ENCODE measurements at regions not wholly inside any gene's neighbourhood (a gene's known extent, or its start where the extent isn't known, plus 50 kb on each side); places are given as distances from the start of the nearest gene placed in this dataset.
"Not testable (repeated sequence)": the region's sequence is repeated elsewhere in the genome, so short reads cannot be mapped to it uniquely, and the experiment has no call there.

- no peak for DNase-seq
Measured at GRCh38 chr21:26320596-26320995, 150.0 kb upstream of the APP start.

GRCh38 chr21:26307640-26308039 is 137.1 kb upstream of the APP start:
- DNase-seq = no peak

- DNase-seq = no peak
Measured at GRCh38 chr21:26297851-26298250, 127.3 kb upstream of the APP start.

GRCh38 chr21:26293141-26293946 is 122.8 kb upstream of the APP start:
- no peak for DNase-seq

- DNase-seq = no peak
Measured at GRCh38 chr21:26288026-26288425, 117.5 kb upstream of the APP start.

- no peak for DNase-seq
Measured at GRCh38 chr21:26284531-26284930, 114.0 kb upstream of the APP start.

GRCh38 chr21:26282058-26282457 is 111.5 kb upstream of the APP start:
- no peak for DNase-seq

- DNase-seq = no peak
Measured at GRCh38 chr21:26281506-26281905, 110.9 kb upstream of the APP start.

- DNase-seq = no peak
Measured at GRCh38 chr21:26280775-26281174, 110.2 kb upstream of the APP start.

- DNase-seq = no peak
Measured at GRCh38 chr21:26280148-26280547, 109.6 kb upstream of the APP start.

GRCh38 chr21:26275801-26276200 is 105.2 kb upstream of the APP start:
- DNase-seq = no peak

- DNase-seq = no peak
Measured at GRCh38 chr21:26273686-26274313, 103.2 kb upstream of the APP start.

- no peak for DNase-seq
Measured at GRCh38 chr21:26267389-26267788, 96.8 kb upstream of the APP start.

GRCh38 chr21:26246073-26246472 is 75.5 kb upstream of the APP start:
- DNase-seq = no peak

GRCh38 chr21:26245428-26245827 is 74.9 kb upstream of the APP start:
- DNase-seq = no peak

- no peak for DNase-seq
Measured at GRCh38 chr21:26238646-26239045, 68.1 kb upstream of the APP start.

- DNase-seq = no peak
Measured at GRCh38 chr21:26236281-26236680, 65.7 kb upstream of the APP start.

- DNase-seq = not testable (repeated sequence)
Measured at GRCh38 chr21:26233297-26233696, 62.7 kb upstream of the APP start.

GRCh38 chr21:26232491-26232890 is 61.9 kb upstream of the APP start:
- DNase-seq = not testable (repeated sequence)

GRCh38 chr21:26227130-26227529 is 56.6 kb upstream of the APP start:
- no peak for DNase-seq

GRCh38 chr21:26226724-26227123 is 56.2 kb upstream of the APP start:
- no peak for DNase-seq

GRCh38 chr21:26225046-26225445 is 54.5 kb upstream of the APP start:
- no peak for DNase-seq

- no peak for DNase-seq
Measured at GRCh38 chr21:26224366-26224765, 53.8 kb upstream of the APP start.

All from activated CD8-positive, alpha-beta memory T cell treated with anti-CD3 and anti-CD28 coated beads, Interleukin-2, amount 50 U/mL, for 48 hours (primary cell).